ENCODE measurements at regions not wholly inside any gene's neighbourhood (a gene's known extent, or its start where the extent isn't known, plus 50 kb on each side); places are given as distances from the start of the nearest gene placed in this dataset.
A peak's percentile ranks its signal among the peaks of the same experiment; 100 is the strongest.

DNA sequence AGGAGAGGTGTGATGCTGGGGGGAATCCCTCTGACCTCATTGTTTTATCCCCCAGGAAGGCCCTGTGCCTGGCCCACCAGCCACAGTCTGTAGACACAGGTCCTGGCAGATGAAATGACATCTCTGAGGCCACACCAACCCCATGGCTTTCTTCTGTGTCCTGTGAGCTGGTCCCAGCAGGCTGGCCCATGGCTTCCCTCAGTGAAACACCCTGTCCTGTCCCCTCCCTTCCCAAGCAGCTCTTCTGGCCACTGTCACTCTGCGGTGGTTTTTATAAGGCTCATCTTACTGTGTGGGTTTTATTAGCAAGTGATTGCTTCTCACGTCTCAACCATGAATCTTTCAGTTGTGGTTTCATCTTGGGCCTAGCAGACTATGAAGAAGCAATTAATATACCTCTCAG, 81.6 kb upstream of the CALM2 start:
- Histone ChIP-seq H2AFZ (ENCODE audit: control insufficient read depth, low read depth, low read length) (peak overlapping the region; percentile 76), H3K36me3 (ENCODE audit: control insufficient read depth in 2 of 2, insufficient read depth in 2 of 2, low read length in 1 of 2) (no peaks in the 10 kb centered on the region), H3K27me3 (replicated peaks in 1 of 2; ENCODE audit: control insufficient read depth in 2 of 2, insufficient read depth in 2 of 2, low read length in 1 of 2) (no peaks in the 10 kb centered on the region), H3K9me3 (replicated peaks; ENCODE audit: control insufficient read depth, insufficient read depth, low read length) (no peaks in the 10 kb centered on the region), H3K27ac (ENCODE audit: control insufficient read depth, insufficient read depth) (no peak overlapping the region; the same call in 1 of the 2 replicates), H3K4me3 (no peak overlapping the region), H3K4me2 (ENCODE audit: control insufficient read depth, insufficient read depth) (peak overlapping the region; percentile 33; the same call in 1 of the 2 replicates), H3K4me1 (ENCODE audit: control insufficient read depth, insufficient read depth, low read length) (peaks cover 7% of the 10 kb centered on the region), H4K20me1 (ENCODE audit: control insufficient read depth, insufficient read depth) (no peaks in the 10 kb centered on the region), H3K9ac (ENCODE audit: control insufficient read depth, insufficient read depth, low read length) (no peak overlapping the region), H3K79me2 (ENCODE audit: control insufficient read depth, insufficient read depth, low read length) (no peaks in the 10 kb centered on the region)
- CTCF ChIA-PET = interaction anchor here (1.3 to 2.9 kb wide), 2 partner anchors 14 to 55 kb away, joined by 3 to 6 read pairs; no protein-coding TSS in a partner anchor
- DNase-seq (ENCODE audit: low read depth, low spot score) (no peak), ATAC-seq (peak; percentile 82), FAIRE-seq (peak; percentile 61)
- SMC1A ChIA-PET (ENCODE audit: uncharacterized antibody, unreplicated experiment) = interaction anchor here (0.7 to 1.4 kb wide), 6 partner anchors 9 to 79 kb away, joined by 3 to 8 read pairs (median 4); no protein-coding TSS in a partner anchor
- 38% methylated on average over 2 of the region's 2 CpGs for WGBS (ENCODE audit: insufficient coverage, insufficient replicate concordance, low lambda C conversion rate, missing lambda C conversion rate)
- BruUV-seq (replicated peaks) = no TSS peak
- RAD21 ChIA-PET (ENCODE audit: unreplicated experiment) = interaction anchor here (1.3 kb wide), 2 partner anchors 14 to 85 kb away, joined by 4 read pairs; no protein-coding TSS in a partner anchor
- in situ Hi-C loops (cut with MboI) = no loop called here
- POLR2A ChIA-PET = interaction anchor here (1.5 kb wide), 1 partner anchor 43 kb away, joined by 4 read pairs; no protein-coding TSS in a partner anchor
- intact Hi-C loops (cut with micrococcal nuclease; ENCODE audit: unreplicated experiment) = no loop called here
- TF ChIP-seq IKZF1 (conservative IDR thresholded peaks at IDR 0.05) (peak; percentile 53), CHD1 (IDR thresholded peaks at IDR 0.05; ENCODE audit: low read depth, low read length) (no peak), KAT2A (conservative IDR thresholded peaks at IDR 0.05; ENCODE audit: control insufficient read depth, low read depth, low read length) (no peak), IKZF2 (IDR thresholded peaks at IDR 0.05) (peak in 1 of 2 experiments; percentile 14; a peak in 1 of 4 replicates), RCOR1 (conservative IDR thresholded peaks at IDR 0.05; ENCODE audit: low read depth, low read length) (no peak), RB1 (IDR thresholded peaks at IDR 0.05; ENCODE audit: borderline replicate concordance) (no peak), ATF7 (IDR thresholded peaks at IDR 0.05; ENCODE audit: low read depth) (peak; percentile 79), FOXM1 (IDR thresholded peaks at IDR 0.05; ENCODE audit: low read depth, low read length) (no peak), FOXK2 (IDR thresholded peaks at IDR 0.05) (no peak), STAT1 (conservative IDR thresholded peaks at IDR 0.05) (no peak), CBX3 (IDR thresholded peaks at IDR 0.05; ENCODE audit: borderline replicate concordance, low read depth) (no peak), SPI1 (IDR thresholded peaks at IDR 0.05; ENCODE audit: borderline replicate concordance, insufficient read depth, low read depth, low read length) (no peak), JUNB (IDR thresholded peaks at IDR 0.05) (no peak), NR2F1 (conservative IDR thresholded peaks at IDR 0.05) (0 out of 2 replicates have a peak, but pooled peaks have one; percentile 33), MTA2 (IDR thresholded peaks at IDR 0.05; ENCODE audit: low read depth) (peak; percentile 82), RBBP5 (conservative IDR thresholded peaks at IDR 0.05) (no peak)
- TF ChIP-seq, protein P1, sequence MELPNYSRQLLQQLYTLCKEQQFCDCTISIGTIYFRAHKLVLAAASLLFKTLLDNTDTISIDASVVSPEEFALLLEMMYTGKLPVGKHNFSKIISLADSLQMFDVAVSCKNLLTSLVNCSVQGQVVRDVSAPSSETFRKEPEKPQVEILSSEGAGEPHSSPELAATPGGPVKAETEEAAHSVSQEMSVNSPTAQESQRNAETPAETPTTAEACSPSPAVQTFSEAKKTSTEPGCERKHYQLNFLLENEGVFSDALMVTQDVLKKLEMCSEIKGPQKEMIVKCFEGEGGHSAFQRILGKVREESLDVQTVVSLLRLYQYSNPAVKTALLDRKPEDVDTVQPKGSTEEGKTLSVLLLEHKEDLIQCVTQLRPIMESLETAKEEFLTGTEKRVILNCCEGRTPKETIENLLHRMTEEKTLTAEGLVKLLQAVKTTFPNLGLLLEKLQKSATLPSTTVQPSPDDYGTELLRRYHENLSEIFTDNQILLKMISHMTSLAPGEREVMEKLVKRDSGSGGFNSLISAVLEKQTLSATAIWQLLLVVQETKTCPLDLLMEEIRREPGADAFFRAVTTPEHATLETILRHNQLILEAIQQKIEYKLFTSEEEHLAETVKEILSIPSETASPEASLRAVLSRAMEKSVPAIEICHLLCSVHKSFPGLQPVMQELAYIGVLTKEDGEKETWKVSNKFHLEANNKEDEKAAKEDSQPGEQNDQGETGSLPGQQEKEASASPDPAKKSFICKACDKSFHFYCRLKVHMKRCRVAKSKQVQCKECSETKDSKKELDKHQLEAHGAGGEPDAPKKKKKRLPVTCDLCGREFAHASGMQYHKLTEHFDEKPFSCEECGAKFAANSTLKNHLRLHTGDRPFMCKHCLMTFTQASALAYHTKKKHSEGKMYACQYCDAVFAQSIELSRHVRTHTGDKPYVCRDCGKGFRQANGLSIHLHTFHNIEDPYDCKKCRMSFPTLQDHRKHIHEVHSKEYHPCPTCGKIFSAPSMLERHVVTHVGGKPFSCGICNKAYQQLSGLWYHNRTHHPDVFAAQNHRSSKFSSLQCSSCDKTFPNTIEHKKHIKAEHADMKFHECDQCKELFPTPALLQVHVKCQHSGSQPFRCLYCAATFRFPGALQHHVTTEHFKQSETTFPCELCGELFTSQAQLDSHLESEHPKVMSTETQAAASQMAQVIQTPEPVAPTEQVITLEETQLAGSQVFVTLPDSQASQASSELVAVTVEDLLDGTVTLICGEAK (IDR thresholded peaks at IDR 0.05; ENCODE audit: borderline replicate concordance) = no peak
- TF ChIP-seq, protein P2, sequence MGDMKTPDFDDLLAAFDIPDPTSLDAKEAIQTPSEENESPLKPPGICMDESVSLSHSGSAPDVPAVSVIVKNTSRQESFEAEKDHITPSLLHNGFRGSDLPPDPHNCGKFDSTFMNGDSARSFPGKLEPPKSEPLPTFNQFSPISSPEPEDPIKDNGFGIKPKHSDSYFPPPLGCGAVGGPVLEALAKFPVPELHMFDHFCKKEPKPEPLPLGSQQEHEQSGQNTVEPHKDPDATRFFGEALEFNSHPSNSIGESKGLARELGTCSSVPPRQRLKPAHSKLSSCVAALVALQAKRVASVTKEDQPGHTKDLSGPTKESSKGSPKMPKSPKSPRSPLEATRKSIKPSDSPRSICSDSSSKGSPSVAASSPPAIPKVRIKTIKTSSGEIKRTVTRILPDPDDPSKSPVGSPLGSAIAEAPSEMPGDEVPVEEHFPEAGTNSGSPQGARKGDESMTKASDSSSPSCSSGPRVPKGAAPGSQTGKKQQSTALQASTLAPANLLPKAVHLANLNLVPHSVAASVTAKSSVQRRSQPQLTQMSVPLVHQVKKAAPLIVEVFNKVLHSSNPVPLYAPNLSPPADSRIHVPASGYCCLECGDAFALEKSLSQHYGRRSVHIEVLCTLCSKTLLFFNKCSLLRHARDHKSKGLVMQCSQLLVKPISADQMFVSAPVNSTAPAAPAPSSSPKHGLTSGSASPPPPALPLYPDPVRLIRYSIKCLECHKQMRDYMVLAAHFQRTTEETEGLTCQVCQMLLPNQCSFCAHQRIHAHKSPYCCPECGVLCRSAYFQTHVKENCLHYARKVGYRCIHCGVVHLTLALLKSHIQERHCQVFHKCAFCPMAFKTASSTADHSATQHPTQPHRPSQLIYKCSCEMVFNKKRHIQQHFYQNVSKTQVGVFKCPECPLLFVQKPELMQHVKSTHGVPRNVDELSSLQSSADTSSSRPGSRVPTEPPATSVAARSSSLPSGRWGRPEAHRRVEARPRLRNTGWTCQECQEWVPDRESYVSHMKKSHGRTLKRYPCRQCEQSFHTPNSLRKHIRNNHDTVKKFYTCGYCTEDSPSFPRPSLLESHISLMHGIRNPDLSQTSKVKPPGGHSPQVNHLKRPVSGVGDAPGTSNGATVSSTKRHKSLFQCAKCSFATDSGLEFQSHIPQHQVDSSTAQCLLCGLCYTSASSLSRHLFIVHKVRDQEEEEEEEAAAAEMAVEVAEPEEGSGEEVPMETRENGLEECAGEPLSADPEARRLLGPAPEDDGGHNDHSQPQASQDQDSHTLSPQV (IDR thresholded peaks at IDR 0.05) = no peak

All from GM12878 (cell line).